Ectodermal cell (in vitro differentiated cells): ENCODE measurements at regions not wholly inside any gene's neighbourhood (a gene's known extent, or its start where the extent isn't known, plus 50 kb on each side); places are given as distances from the start of the nearest gene placed in this dataset.

Experiments used
- H3K27ac ChIP-seq: 2 replicates; pipeline ENCODE4 v1.7.0; 2013; ENCODE audit warnings: mild to moderate bottlenecking, low read depth, low read length; ENCODE audit not compliant: insufficient read depth, poor library complexity, severe bottlenecking
- H3K27me3 ChIP-seq: 2 replicates; pipeline ENCODE4 v1.7.0; 2013; ENCODE audit warnings: mild to moderate bottlenecking, low read length; ENCODE audit not compliant: insufficient read depth, control insufficient read depth, poor library complexity, severe bottlenecking
- H3K36me3 ChIP-seq: one replicate; pipeline ENCODE4 v1.7.0; 2013; ENCODE audit warnings: low read length; ENCODE audit not compliant: control insufficient read depth, insufficient read depth
- H3K4me1 ChIP-seq: one replicate; pipeline ENCODE4 v1.7.0; 2013; ENCODE audit warnings: low read length; ENCODE audit not compliant: control insufficient read depth, insufficient read depth
- H3K4me3 ChIP-seq: 2 replicates; pipeline ENCODE4 v1.7.0; 2013; ENCODE audit warnings: low read depth, low read length, control low read depth; ENCODE audit not compliant: insufficient read depth
- H3K9me3 ChIP-seq: 2 replicates; pipeline ENCODE4 v1.7.0; 2013; ENCODE audit warnings: mild to moderate bottlenecking, low read length, moderate library complexity; ENCODE audit not compliant: control insufficient read depth
- WGBS, 2 experiments: methylation state at CpG; one replicate each; pipeline ENCODE4 v1.1.7; 2013; ENCODE audit warnings: missing lambda C conversion rate in 2 of 2; 5-methylcytosine and 5-hydroxymethylcytosine counted together

- no peak overlapping the region for H3K27ac ChIP-seq
Measured at GRCh38 chr4:66590488-66591215, 920.4 kb upstream of the EPHA5 start.

GRCh38 chr4:66589183-66589582 is 918.9 kb upstream of the EPHA5 start:
- Histone ChIP-seq H3K27me3 (no peaks in the 10 kb centered on the region), H3K36me3 (no peaks in the 10 kb centered on the region), H3K9me3 (no peaks in the 10 kb centered on the region), H3K27ac (no peak overlapping the region), H3K4me1 (no peaks in the 10 kb centered on the region), H3K4me3 (no peak overlapping the region)
- 55 to 57% methylated on average over 1 of the region's 1 CpG for WGBS, 2 experiments

More at GRCh38 chr4:66590488-66591215, 920.4 kb upstream of the EPHA5 start:
- Histone ChIP-seq H3K9me3 (no peaks in the 10 kb centered on the region), H3K27me3 (no peaks in the 10 kb centered on the region), H3K4me1 (no peaks in the 10 kb centered on the region), H3K4me3 (no peak overlapping the region), H3K36me3 (no peaks in the 10 kb centered on the region)
- WGBS, 2 experiments = 100% methylated on average over 1 of the region's 1 CpG

DNA sequence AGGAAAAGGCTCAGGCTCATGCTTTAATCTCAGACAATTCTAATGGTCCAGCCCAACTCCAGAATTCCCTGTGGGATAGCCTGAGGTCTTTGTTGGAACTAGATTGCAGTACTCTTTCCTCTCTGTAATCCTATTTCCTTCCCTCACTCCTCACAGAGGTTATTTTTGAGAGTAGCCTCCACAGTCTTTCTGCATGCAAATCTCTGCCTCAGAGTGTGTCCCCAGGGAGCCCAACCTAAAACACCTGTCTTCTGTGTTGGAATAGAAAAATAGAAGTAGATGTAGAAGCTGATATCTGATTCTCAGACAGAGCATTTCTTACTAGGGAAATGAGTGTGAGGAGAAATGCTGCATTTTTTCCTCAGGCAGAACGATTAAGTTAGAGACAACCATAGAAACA is 915.5 kb upstream of the EPHA5 start:
- H3K27me3 ChIP-seq = no peaks in the 10 kb centered on the region
- WGBS, 2 experiments = 86 to 100% methylated on average over 1 of the region's 1 CpG
- no peaks in the 10 kb centered on the region for H3K4me1 ChIP-seq
- H3K4me3 ChIP-seq = no peak overlapping the region
- H3K27ac ChIP-seq = no peak overlapping the region
- H3K9me3 ChIP-seq = no peaks in the 10 kb centered on the region
- no peaks in the 10 kb centered on the region for H3K36me3 ChIP-seq

- no peaks in the 10 kb centered on the region for H3K9me3 ChIP-seq
- 47 to 100% methylated on average over 1 to 2 of the region's 2 CpGs for WGBS, 2 experiments
- H3K27me3 ChIP-seq = no peaks in the 10 kb centered on the region
- no peak overlapping the region for H3K27ac ChIP-seq
- H3K36me3 ChIP-seq = no peaks in the 10 kb centered on the region
- H3K4me1 ChIP-seq = no peaks in the 10 kb centered on the region
- H3K4me3 ChIP-seq = no peak overlapping the region
Measured at GRCh38 chr4:66577922-66578321, 907.6 kb upstream of the EPHA5 start.

DNA sequence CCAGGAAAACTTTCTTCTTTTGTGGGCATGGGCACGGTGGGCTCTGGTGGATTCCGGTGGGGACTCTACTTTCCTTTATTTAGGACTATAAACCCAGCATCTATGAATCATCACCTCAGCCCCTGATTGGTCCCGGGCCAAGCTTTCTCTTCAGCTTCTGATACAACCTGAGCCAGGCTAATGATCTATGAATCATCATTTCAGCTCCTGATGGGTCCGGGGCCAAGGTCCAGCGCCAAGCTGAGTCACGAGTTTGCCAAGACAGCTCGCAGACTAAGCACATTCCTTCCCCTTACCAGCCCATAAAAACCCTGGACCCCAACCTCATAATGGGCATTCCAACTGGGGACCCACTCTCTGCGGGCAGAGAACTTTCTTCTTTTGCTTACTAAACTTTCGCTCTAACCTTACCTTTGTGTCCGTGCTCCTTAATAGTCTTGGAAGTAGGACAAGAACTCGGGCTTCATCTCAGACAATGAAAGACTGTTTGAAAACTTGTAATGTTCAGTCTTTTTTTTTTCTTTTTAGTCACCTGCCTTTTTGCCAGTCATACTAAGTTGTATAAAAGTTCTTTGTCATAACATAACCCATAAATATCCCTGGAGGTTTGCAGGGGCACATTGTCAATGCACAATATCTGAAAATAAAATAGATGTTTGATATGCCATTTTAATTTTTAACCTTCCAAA is 904.9 kb upstream of the EPHA5 start:
- no peaks in the 10 kb centered on the region for H3K36me3 ChIP-seq
- 93 to 94% methylated on average over 10 to 11 of the region's 11 CpGs for WGBS, 2 experiments
- no peak overlapping the region for H3K4me3 ChIP-seq
- no peak overlapping the region for H3K27ac ChIP-seq
- H3K27me3 ChIP-seq = no peaks in the 10 kb centered on the region
- no peaks in the 10 kb centered on the region for H3K9me3 ChIP-seq
- H3K4me1 ChIP-seq = no peaks in the 10 kb centered on the region

DNA sequence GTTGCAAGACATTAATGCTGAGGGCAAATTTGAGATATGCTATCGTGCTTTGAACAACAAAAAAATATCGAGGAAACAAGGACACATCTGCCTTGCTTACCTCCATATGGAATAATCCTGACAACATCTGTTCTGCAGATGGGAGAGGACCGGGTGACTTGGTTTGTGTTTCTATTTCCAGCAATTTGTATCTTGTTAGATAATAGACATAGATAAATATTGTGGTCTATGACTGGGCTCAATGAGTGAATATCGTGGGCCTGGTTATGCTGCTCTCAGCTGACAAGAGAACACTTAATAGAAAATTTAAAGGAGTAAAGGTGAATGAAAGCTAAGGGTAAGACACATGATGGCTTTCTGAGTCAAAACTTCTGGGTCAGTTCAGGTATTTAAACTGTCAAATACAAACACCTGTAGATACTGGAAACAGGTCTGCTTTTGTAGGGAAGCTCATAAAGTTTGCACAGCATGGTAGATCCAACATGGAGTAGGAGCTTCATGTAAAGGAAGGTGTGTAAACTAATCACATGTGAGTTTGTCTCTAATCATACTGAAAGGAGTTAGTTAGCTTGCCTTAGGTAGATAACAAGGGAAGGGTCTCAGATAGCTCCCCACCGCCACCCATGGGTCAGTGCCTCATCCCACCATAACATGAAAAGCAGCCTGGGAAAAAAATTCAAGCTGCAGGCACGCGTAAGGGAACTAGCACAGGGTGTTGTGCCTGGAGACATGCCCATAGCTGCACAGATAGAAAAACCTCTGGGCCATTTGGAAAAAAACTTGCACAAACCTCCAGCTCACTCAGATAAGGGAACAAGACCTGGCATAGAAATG is 904.1 kb upstream of the EPHA5 start:
- Histone ChIP-seq H3K4me1 (no peaks in the 10 kb centered on the region), H3K4me3 (no peak overlapping the region), H3K36me3 (no peaks in the 10 kb centered on the region), H3K27me3 (no peaks in the 10 kb centered on the region), H3K9me3 (no peaks in the 10 kb centered on the region), H3K27ac (no peak overlapping the region)
- WGBS, 2 experiments = 90 to 96% methylated on average over 6 to 7 of the region's 7 CpGs

DNA sequence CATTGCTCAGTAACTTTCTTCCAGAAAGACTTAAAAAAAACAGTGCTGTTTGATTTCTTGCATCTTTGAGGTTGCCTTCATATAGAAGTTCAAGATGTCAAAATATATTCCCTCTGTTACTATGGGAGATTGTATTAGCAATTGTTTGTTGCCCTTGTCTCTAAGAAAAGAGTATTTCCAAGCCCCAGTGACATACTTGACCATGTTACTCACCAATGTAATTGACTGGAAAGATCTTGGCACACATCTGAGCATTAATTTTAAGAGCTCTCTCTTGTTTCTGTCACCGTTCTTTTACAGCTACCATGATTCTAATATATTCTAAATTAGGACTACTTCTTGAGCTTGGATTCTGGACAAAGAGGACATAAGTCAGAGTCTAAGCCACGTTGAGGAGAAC is 902.7 kb upstream of the EPHA5 start:
- Histone ChIP-seq H3K27me3 (no peaks in the 10 kb centered on the region), H3K36me3 (no peaks in the 10 kb centered on the region), H3K9me3 (no peaks in the 10 kb centered on the region), H3K4me1 (no peaks in the 10 kb centered on the region), H3K27ac (no peak overlapping the region), H3K4me3 (no peak overlapping the region)
- WGBS, 2 experiments = 98% methylated on average over 2 of the region's 2 CpGs

- Histone ChIP-seq H3K36me3 (no peaks in the 10 kb centered on the region), H3K4me1 (no peaks in the 10 kb centered on the region), H3K27ac (no peak overlapping the region), H3K9me3 (no peaks in the 10 kb centered on the region), H3K27me3 (no peaks in the 10 kb centered on the region), H3K4me3 (no peak overlapping the region)
- WGBS, 2 experiments = no CpG with 5 or more reads among the region's 1 CpG
Measured at GRCh38 chr4:66571145-66571695, 900.9 kb upstream of the EPHA5 start.

GRCh38 chr4:66569228-66569627 is 898.9 kb upstream of the EPHA5 start:
- Histone ChIP-seq H3K4me1 (no peaks in the 10 kb centered on the region), H3K27ac (no peak overlapping the region), H3K9me3 (no peaks in the 10 kb centered on the region), H3K27me3 (no peaks in the 10 kb centered on the region), H3K4me3 (no peak overlapping the region), H3K36me3 (no peaks in the 10 kb centered on the region)

DNA sequence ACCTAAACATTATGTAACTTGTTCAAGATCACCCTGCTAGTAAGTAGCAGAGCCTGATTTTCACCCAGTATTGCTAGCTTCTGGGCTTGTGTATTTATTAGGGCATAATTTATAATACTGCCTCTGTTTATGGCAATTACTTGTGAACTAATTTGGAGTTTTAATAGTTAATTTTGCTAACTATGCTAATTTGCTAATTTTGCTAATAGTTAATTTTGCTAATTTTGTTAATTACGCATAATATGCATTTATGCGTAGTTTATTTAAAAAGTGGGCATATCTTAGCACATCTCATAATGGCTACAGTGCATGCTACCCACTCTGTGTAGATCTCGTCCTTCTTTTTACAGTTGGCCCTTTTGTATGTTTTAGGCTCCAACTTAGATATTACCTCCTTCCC is 898.1 kb upstream of the EPHA5 start:
- WGBS, 2 experiments = 57 to 95% methylated on average over 1 to 3 of the region's 3 CpGs
- no peak overlapping the region for H3K27ac ChIP-seq
- H3K9me3 ChIP-seq = no peaks in the 10 kb centered on the region
- H3K27me3 ChIP-seq = no peaks in the 10 kb centered on the region
- no peaks in the 10 kb centered on the region for H3K4me1 ChIP-seq
- H3K36me3 ChIP-seq = no peaks in the 10 kb centered on the region
- no peak overlapping the region for H3K4me3 ChIP-seq
